Epithelial cell of esophagus (primary cell): ENCODE measurements at regions not wholly inside any gene's neighbourhood (a gene's known extent, or its start where the extent isn't known, plus 50 kb on each side); places are given as distances from the start of the nearest gene placed in this dataset.

Experiments used
- DNase-seq: peaks from one replicate; pipeline ENCODE4 v3.0.0; 2010; ENCODE audit warnings: low read depth
- H3K4me3 ChIP-seq: 2 replicates; pipeline ENCODE4 v1.5.1; 2011; ENCODE audit warnings: mild to moderate bottlenecking, low read length, control low read depth
- CTCF ChIP-seq: IDR thresholded peaks from 2 replicates; pipeline ENCODE4 v1.5.1; 2011; ENCODE audit warnings: low read depth, mild to moderate bottlenecking, low read length, control low read depth, inconsistent platforms; ENCODE audit not compliant: insufficient read depth; ENCODE audit errors: missing control alignments

GRCh38 chr2:153311432-153311831 lies 167.1 kb downstream of the RPRM start:
- no peak for TF ChIP-seq CTCF
- DNase-seq: peak; percentile 3
- H3K4me3 ChIP-seq: no peak overlapping the region

GRCh38 chr2:153308466-153308865 lies 170.1 kb downstream of the RPRM start:
- TF ChIP-seq CTCF: no peak
- H3K4me3 ChIP-seq: no peak overlapping the region
- no peak for DNase-seq

- DNase-seq: no peak
- TF ChIP-seq CTCF: no peak
- no peak overlapping the region for H3K4me3 ChIP-seq
Measured at GRCh38 chr2:153307223-153307622, 171.3 kb downstream of the RPRM start.

GRCh38 chr2:153299809-153300208 lies 178.8 kb downstream of the RPRM start:
- H3K4me3 ChIP-seq: no peak overlapping the region
- no peak for DNase-seq
- no peak for TF ChIP-seq CTCF

- no peak for DNase-seq
- TF ChIP-seq CTCF: no peak
- H3K4me3 ChIP-seq: no peak overlapping the region
Measured at GRCh38 chr2:153299217-153299616, 179.3 kb downstream of the RPRM start.

- H3K4me3 ChIP-seq: no peak overlapping the region
- no peak for TF ChIP-seq CTCF
- DNase-seq: no peak
Measured at GRCh38 chr2:153294199-153294786, 184.3 kb downstream of the RPRM start.

GRCh38 chr2:153291718-153292117 lies 186.8 kb downstream of the RPRM start:
- DNase-seq: no peak

More at GRCh38 chr2:153291718-153292117, 186.8 kb downstream of the RPRM start:
- no peak overlapping the region for H3K4me3 ChIP-seq
- no peak for TF ChIP-seq CTCF
